ENCODE measurements at regions not wholly inside any gene's neighbourhood (a gene's known extent, or its start where the extent isn't known, plus 50 kb on each side); places are given as distances from the start of the nearest gene placed in this dataset.

DNA sequence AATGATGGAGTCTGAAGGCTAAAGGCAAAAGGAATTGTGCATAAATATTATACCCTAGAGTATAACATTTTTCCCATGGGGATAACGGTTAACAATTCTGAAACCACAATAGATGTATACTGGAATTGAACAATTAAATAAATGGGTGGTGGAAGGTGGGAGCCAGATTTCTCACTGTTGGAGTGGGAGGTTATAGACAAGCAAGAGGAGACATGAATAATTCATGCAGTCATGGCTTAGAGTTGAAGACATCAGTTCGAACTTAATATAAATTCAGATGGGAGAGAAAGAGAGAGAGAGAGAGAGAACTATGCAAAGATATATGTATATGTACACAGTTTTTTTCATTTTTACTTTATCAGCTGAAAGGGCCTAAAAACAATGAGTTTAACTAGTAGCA is 523.9 kb downstream of the FOXG1 start:
- Histone ChIP-seq H3K27me3 (ENCODE audit: insufficient read depth, low read length) (no peaks in the 10 kb centered on the region), H3K79me2 (ENCODE audit: insufficient read depth, low read length) (no peaks in the 10 kb centered on the region), H3K4me1 (ENCODE audit: insufficient read depth, low read length) (no peaks in the 10 kb centered on the region), H3K27ac (ENCODE audit: low read depth, low read length) (no peak overlapping the region), H3K4me2 (ENCODE audit: insufficient read depth, low read length) (no peak overlapping the region), H3K9me3 (ENCODE audit: low read depth, low read length) (peaks cover 2% of the 10 kb centered on the region), H2AFZ (ENCODE audit: low read length) (no peak overlapping the region), H3K36me3 (ENCODE audit: insufficient read depth, low read length) (no peaks in the 10 kb centered on the region), H4K20me1 (ENCODE audit: insufficient read depth, low read length) (no peaks in the 10 kb centered on the region), H3K4me3 (ENCODE audit: insufficient read depth, low read length) (no peak overlapping the region)
- no peak for DNase-seq (ENCODE audit: insufficient read length, low spot score, missing footprints)
- TF ChIP-seq, protein P1, sequence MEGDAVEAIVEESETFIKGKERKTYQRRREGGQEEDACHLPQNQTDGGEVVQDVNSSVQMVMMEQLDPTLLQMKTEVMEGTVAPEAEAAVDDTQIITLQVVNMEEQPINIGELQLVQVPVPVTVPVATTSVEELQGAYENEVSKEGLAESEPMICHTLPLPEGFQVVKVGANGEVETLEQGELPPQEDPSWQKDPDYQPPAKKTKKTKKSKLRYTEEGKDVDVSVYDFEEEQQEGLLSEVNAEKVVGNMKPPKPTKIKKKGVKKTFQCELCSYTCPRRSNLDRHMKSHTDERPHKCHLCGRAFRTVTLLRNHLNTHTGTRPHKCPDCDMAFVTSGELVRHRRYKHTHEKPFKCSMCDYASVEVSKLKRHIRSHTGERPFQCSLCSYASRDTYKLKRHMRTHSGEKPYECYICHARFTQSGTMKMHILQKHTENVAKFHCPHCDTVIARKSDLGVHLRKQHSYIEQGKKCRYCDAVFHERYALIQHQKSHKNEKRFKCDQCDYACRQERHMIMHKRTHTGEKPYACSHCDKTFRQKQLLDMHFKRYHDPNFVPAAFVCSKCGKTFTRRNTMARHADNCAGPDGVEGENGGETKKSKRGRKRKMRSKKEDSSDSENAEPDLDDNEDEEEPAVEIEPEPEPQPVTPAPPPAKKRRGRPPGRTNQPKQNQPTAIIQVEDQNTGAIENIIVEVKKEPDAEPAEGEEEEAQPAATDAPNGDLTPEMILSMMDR (IDR thresholded peaks at IDR 0.05; ENCODE audit: extremely low read depth, low read depth, low read length): no peak

DNA sequence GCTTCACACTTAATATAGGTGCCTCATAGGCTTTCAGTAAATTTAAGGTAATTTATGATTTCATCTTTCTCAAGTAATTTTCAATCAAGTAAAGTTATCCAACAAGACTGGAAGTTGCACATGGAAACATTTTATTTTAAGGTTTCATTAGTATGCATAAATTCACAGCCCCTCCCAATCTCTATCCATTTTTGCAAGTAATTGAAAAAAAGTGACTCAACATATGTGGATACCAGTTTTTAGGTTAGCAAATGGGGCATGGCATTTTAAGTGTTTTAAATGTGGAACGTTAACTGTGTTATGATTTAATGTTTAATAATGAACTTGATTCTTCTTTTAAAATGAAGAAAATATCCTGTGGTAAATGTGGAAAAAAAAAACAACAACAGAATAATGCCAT is 532.8 kb downstream of the FOXG1 start:
- H3K4me2 ChIP-seq (ENCODE audit: insufficient read depth, low read length): no peak overlapping the region
- no peaks in the 10 kb centered on the region for H3K36me3 ChIP-seq (ENCODE audit: insufficient read depth, low read length)
- H3K4me1 ChIP-seq (ENCODE audit: insufficient read depth, low read length): no peaks in the 10 kb centered on the region
- no peaks in the 10 kb centered on the region for H4K20me1 ChIP-seq (ENCODE audit: insufficient read depth, low read length)
- H3K27me3 ChIP-seq (ENCODE audit: insufficient read depth, low read length): no peaks in the 10 kb centered on the region
- TF ChIP-seq, protein P1 (IDR thresholded peaks at IDR 0.05; ENCODE audit: extremely low read depth, low read depth, low read length): no peak
- no peak overlapping the region for H2AFZ ChIP-seq (ENCODE audit: low read length)
- H3K9me3 ChIP-seq (ENCODE audit: low read depth, low read length): peaks cover 2% of the 10 kb centered on the region
- H3K79me2 ChIP-seq (ENCODE audit: insufficient read depth, low read length): no peaks in the 10 kb centered on the region
- H3K4me3 ChIP-seq (ENCODE audit: insufficient read depth, low read length): no peak overlapping the region
- DNase-seq (ENCODE audit: insufficient read length, low spot score, missing footprints): no peak
- H3K27ac ChIP-seq (ENCODE audit: low read depth, low read length): no peak overlapping the region

DNA sequence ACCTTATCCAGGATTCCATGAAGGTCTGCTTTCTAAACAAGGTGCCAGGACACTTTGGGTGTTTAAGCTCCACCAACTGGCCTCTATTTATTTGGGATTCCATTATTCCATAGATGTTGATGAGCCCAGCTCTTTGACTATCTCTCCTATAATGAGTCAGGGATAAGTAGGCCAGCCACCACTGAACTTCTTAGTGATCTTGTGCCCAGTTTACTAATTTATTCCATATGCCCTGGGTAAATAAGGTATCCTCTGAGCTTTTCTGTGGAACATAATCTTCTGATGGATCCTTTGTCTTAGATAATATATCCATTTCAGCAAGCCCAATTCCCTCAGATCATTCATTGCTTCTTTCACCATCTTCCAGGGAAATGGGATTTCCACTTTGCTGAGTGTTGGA is 535.0 kb downstream of the FOXG1 start:
- H2AFZ ChIP-seq (ENCODE audit: low read length): no peak overlapping the region
- no peaks in the 10 kb centered on the region for H3K36me3 ChIP-seq (ENCODE audit: insufficient read depth, low read length)
- no peak for DNase-seq (ENCODE audit: insufficient read length, low spot score, missing footprints)
- no peak overlapping the region for H3K4me3 ChIP-seq (ENCODE audit: insufficient read depth, low read length)
- no peaks in the 10 kb centered on the region for H3K9me3 ChIP-seq (ENCODE audit: low read depth, low read length)
- H3K4me1 ChIP-seq (ENCODE audit: insufficient read depth, low read length): no peaks in the 10 kb centered on the region
- TF ChIP-seq, protein P1 (IDR thresholded peaks at IDR 0.05; ENCODE audit: extremely low read depth, low read depth, low read length): no peak
- H3K4me2 ChIP-seq (ENCODE audit: insufficient read depth, low read length): no peak overlapping the region
- no peaks in the 10 kb centered on the region for H3K79me2 ChIP-seq (ENCODE audit: insufficient read depth, low read length)
- H3K27me3 ChIP-seq (ENCODE audit: insufficient read depth, low read length): no peaks in the 10 kb centered on the region
- no peak overlapping the region for H3K27ac ChIP-seq (ENCODE audit: low read depth, low read length)
- no peaks in the 10 kb centered on the region for H4K20me1 ChIP-seq (ENCODE audit: insufficient read depth, low read length)

DNA sequence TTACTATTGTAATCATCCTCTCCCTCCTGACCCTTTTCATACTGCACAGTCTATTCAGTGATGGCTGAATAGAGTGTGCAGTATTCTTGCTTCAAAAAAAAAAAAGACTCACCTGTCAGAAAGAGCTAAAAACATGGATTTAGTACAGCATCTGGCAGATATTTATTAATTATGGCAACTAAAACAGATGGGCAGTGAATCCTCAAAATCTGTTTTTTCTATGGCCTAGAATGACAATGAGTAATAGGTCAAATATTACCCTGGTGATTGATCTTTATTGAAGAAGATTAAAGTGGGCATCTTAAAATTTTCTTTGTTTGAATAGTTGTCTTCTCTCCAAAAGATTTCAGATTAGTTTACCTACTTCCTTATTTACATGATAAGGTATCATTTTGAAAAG is 543.6 kb downstream of the FOXG1 start:
- no peak for DNase-seq (ENCODE audit: insufficient read length, low spot score, missing footprints)
- H3K36me3 ChIP-seq (ENCODE audit: insufficient read depth, low read length): no peaks in the 10 kb centered on the region
- no peaks in the 10 kb centered on the region for H3K79me2 ChIP-seq (ENCODE audit: insufficient read depth, low read length)
- no peaks in the 10 kb centered on the region for H4K20me1 ChIP-seq (ENCODE audit: insufficient read depth, low read length)
- H3K4me1 ChIP-seq (ENCODE audit: insufficient read depth, low read length): peaks cover 4% of the 10 kb centered on the region
- TF ChIP-seq, protein P1 (IDR thresholded peaks at IDR 0.05; ENCODE audit: extremely low read depth, low read depth, low read length): no peak
- H2AFZ ChIP-seq (ENCODE audit: low read length): no peak overlapping the region
- no peaks in the 10 kb centered on the region for H3K9me3 ChIP-seq (ENCODE audit: low read depth, low read length)
- H3K4me2 ChIP-seq (ENCODE audit: insufficient read depth, low read length): no peak overlapping the region
- no peak overlapping the region for H3K27ac ChIP-seq (ENCODE audit: low read depth, low read length)
- no peak overlapping the region for H3K4me3 ChIP-seq (ENCODE audit: insufficient read depth, low read length)
- H3K27me3 ChIP-seq (ENCODE audit: insufficient read depth, low read length): no peaks in the 10 kb centered on the region
